ENCODE measurements at regions not wholly inside any gene's neighbourhood (a gene's known extent, or its start where the extent isn't known, plus 50 kb on each side); places are given as distances from the start of the nearest gene placed in this dataset.

- no peak for DNase-seq (ENCODE audit: low read depth)
- no peak overlapping the region for H3K4me3 ChIP-seq (ENCODE audit: low read depth, low read length)
Measured at GRCh38 chr14:98177551-98177950, 1094.4 kb downstream of the BCL11B start.

DNA sequence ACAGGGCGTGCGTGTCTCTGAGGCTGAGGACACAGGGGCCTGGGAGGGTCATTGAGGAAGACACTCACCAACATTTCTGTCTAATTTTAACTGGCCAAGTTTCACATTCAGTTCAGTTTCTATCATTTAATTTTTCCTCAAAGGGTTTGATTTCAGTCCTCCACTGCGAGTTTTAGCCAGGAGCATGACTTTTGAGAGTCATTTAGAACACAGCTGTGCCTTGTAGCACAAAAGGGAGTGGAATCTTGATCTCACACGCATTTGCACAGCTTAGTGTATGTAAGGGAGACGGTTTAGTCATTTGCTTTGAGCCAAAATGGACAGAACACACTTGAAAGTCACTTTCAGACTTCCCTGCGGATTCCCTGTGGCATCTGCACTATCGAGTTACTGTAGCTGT is 1090.8 kb downstream of the BCL11B start:
- H3K4me3 ChIP-seq (ENCODE audit: low read depth, low read length) = no peak overlapping the region
- no peak for DNase-seq (ENCODE audit: low read depth)

- DNase-seq (ENCODE audit: low read depth) = no peak
- no peak overlapping the region for H3K4me3 ChIP-seq (ENCODE audit: low read depth, low read length)
Measured at GRCh38 chr14:98181768-98182167, 1090.2 kb downstream of the BCL11B start.

DNA sequence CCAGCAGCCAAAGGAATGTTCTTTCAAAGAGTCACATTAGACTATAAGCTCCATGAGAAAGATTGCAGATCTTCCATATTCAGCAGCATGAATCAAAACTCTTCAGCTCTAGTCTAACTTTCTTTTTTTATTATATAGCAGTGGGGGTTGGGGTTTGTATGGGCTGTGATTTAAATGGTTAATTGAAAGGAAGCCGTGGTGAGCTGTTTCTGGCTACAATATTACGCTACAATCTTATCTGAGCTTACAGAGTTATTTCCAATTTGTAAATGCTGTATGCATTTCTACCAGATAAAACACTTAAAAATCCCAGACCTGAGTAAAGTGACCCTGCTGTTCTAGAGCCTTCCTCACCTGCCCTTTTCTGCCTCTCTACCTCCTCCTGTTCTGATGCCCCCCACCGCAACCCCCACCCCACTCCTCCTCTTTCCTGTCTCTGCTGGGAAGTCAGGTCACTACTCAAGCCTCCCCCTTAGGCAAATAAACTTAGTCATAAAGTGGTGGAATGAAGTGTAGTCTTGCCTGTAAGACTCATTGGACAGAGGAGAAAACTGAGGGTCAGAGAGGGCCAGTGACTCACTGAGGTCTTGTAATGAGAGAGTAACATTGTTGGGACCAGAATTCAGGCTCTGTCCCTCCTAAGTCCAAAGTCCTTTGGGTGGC is 1089.5 kb downstream of the BCL11B start:
- no peak for DNase-seq (ENCODE audit: low read depth)
- H3K4me3 ChIP-seq (ENCODE audit: low read depth, low read length) = no peak overlapping the region

GRCh38 chr14:98183556-98183955 is 1088.4 kb downstream of the BCL11B start:
- DNase-seq (ENCODE audit: low read depth) = no peak
- H3K4me3 ChIP-seq (ENCODE audit: low read depth, low read length) = no peak overlapping the region

DNA sequence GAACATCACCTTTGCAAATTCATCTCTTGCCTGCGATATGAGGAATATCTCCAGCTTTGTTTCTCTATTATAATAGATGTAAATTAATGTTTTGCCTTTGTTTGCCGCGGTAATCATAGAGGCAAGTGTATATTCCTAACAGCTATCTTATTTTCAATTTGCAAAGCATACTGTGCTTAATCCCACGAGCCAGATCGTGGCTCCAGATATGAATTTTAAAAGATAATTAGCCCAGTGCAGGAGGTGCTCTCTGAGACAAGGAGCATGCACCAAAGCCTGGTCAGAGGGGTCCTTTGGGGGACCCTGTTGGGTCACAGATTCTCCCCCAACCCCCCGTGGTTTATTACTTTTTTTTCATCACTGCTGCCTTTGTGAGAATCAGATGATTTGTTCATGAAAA is 1087.5 kb downstream of the BCL11B start:
- no peak for DNase-seq (ENCODE audit: low read depth)
- no peak overlapping the region for H3K4me3 ChIP-seq (ENCODE audit: low read depth, low read length)

DNA sequence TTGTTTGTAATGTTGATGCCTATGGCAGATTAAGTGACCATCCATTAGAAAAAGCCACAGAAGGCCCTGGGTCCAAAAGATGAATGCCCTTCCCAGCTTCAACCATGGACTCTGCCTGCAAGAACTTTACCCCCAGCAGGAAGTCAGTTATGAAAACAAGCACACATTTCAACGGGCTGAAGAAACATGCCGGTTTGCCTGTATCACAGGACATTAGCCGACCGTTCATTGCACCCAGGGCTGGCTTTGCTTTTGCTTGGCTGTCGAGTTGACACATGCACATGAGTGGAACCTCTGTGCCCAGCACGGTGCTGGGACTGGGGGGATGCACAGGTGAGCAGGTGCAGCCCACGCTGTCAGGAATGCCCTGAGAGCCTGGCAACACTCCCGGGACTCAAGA is 1087.0 kb downstream of the BCL11B start:
- H3K4me3 ChIP-seq (ENCODE audit: low read depth, low read length) = no peak overlapping the region
- DNase-seq (ENCODE audit: low read depth) = no peak

- no peak overlapping the region for H3K4me3 ChIP-seq (ENCODE audit: low read depth, low read length)
- no peak for DNase-seq (ENCODE audit: low read depth)
Measured at GRCh38 chr14:98186140-98186539, 1085.9 kb downstream of the BCL11B start.

- no peak overlapping the region for H3K4me3 ChIP-seq (ENCODE audit: low read depth, low read length)
- DNase-seq (ENCODE audit: low read depth) = no peak
Measured at GRCh38 chr14:98187281-98187680, 1084.7 kb downstream of the BCL11B start.

GRCh38 chr14:98189062-98189461 is 1082.9 kb downstream of the BCL11B start:
- no peak overlapping the region for H3K4me3 ChIP-seq (ENCODE audit: low read depth, low read length)
- DNase-seq (ENCODE audit: low read depth) = no peak

DNA sequence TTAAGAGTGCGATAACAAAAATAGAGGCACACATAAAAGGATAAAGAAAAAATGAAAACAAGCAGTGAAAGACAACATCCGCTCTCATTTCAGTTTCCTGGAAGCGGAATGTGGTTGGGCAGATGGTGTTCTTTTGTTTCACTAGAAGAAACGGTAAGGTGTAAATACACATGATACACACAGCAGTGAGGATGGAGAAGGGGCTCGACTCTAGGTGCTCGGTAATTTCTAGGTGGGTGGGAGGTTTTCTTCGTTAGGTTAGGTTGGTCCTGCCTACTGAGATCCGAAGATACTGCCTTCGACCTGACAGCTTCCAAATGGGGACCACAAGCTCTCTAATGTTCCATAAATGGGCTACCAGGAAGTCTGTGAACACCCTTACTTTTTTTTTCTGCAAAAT is 1082.5 kb downstream of the BCL11B start:
- no peak for DNase-seq (ENCODE audit: low read depth)
- H3K4me3 ChIP-seq (ENCODE audit: low read depth, low read length) = no peak overlapping the region

DNA sequence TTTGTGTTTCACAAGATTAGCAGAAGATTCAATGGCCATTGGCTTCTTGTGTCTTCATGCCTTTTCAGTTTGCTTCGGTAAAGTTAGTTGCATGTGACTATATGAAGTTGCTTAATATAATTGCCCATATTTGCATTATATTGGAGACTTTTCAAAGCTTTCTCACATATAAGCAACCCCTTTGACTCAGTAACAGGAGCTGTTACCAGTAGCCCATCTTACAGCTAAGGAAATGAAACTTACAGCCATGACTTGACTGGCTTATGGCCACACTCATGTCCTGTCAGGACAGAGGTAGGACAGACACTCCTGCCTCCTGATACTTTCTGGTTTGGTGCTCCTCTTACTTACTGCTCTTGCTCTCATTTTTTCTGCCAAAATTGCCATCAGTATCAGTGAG is 1082.1 kb downstream of the BCL11B start:
- no peak for DNase-seq (ENCODE audit: low read depth)
- no peak overlapping the region for H3K4me3 ChIP-seq (ENCODE audit: low read depth, low read length)

DNA sequence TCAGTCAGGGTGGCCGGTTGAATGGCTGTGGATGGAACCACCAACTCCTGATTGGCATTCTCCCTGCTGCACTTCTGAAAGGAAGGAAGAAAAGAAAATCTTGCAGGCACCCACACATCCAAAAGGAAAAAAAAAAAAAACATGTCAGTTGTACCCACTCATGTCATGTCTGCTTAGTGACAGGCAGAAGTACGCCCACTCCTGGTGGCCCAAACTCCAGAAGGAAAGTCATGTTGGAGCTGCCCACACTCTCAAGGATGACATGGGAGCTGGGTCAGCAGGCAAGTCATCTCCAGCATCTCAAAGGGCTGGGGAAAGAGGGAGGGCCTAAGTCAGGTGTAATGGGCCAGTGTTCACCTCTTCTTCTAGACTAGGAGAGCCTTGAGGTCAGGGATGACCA is 1079.1 kb downstream of the BCL11B start:
- H3K4me3 ChIP-seq (ENCODE audit: low read depth, low read length) = no peak overlapping the region
- DNase-seq (ENCODE audit: low read depth) = no peak

DNA sequence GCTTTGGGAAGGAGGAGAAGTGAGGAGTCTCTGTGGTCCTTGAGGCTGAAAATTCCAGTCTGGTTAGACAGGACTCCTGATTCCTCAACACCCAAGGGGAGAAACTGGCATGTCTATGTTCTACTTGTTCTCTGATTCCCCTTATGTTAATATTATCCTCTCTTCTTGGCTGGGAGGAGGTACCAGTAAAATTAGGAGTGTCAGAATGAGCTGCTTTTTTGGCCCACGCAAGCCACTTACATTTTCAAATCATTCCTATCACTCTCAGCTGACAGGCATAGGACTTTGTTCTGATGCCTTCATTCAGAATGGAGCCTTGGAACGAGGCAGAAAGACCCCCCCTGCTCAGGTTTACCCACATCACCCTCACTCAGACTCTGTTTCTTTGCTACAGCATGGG is 1077.2 kb downstream of the BCL11B start:
- H3K4me3 ChIP-seq (ENCODE audit: low read depth, low read length) = no peak overlapping the region

DNA sequence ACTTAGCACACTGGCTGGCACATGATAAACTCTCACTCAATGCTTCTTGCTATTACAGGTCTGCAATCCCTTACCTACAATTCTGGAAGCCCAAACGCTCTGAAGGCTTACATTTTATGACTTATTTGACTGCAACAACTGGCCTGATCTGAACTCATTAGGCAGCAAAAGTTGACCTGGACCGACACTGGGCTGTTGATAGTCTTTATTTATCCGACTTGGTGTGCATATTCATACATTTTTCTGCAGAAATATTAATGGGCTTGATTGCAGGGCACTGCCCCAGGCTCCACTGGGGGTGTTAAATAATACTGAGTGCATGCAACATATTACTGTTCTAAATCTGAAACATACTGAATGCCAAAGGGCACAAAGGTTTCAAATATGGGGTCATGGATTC is 1076.7 kb downstream of the BCL11B start:
- H3K4me3 ChIP-seq (ENCODE audit: low read depth, low read length) = no peak overlapping the region
- no peak for DNase-seq (ENCODE audit: low read depth)

More for the DNA sequence above, 1077.2 kb downstream of the BCL11B start:
- DNase-seq (ENCODE audit: low read depth) = no peak

DNA sequence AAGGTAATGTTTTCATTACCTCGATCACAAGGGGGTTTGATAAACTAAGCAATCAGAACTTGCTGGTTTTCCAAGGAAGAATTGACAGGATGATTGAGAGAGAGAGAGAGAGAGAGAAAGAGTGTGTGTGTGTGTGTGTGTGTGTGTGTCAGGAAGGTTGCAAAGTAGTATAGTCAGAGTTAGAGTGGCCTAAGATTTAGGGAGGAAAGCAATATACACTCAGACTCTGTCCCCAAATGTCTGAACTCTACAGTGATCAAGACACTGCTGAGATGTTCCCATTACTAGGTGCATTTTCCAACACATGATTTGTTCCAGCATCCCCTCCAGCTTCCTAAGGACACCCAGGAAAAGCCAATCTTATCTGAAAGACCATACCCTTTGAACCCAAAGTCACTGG is 1074.1 kb downstream of the BCL11B start:
- no peak overlapping the region for H3K4me3 ChIP-seq (ENCODE audit: low read depth, low read length)
- no peak for DNase-seq (ENCODE audit: low read depth)

GRCh38 chr14:98198385-98198784 is 1073.6 kb downstream of the BCL11B start:
- H3K4me3 ChIP-seq (ENCODE audit: low read depth, low read length) = no peak overlapping the region

GRCh38 chr14:98200601-98201000 is 1071.4 kb downstream of the BCL11B start:
- DNase-seq (ENCODE audit: low read depth) = no peak
- no peak overlapping the region for H3K4me3 ChIP-seq (ENCODE audit: low read depth, low read length)

More at GRCh38 chr14:98198385-98198784, 1073.6 kb downstream of the BCL11B start:
- DNase-seq (ENCODE audit: low read depth) = no peak

GRCh38 chr14:98203421-98203820 is 1068.6 kb downstream of the BCL11B start:
- DNase-seq (ENCODE audit: low read depth) = no peak
- H3K4me3 ChIP-seq (ENCODE audit: low read depth, low read length) = no peak overlapping the region

GRCh38 chr14:98204139-98204538 is 1067.9 kb downstream of the BCL11B start:
- DNase-seq (ENCODE audit: low read depth) = no peak

GRCh38 chr14:98207415-98207814 is 1064.6 kb downstream of the BCL11B start:
- no peak for DNase-seq (ENCODE audit: low read depth)
- no peak overlapping the region for H3K4me3 ChIP-seq (ENCODE audit: low read depth, low read length)

More at GRCh38 chr14:98204139-98204538, 1067.9 kb downstream of the BCL11B start:
- H3K4me3 ChIP-seq (ENCODE audit: low read depth, low read length) = no peak overlapping the region

DNA sequence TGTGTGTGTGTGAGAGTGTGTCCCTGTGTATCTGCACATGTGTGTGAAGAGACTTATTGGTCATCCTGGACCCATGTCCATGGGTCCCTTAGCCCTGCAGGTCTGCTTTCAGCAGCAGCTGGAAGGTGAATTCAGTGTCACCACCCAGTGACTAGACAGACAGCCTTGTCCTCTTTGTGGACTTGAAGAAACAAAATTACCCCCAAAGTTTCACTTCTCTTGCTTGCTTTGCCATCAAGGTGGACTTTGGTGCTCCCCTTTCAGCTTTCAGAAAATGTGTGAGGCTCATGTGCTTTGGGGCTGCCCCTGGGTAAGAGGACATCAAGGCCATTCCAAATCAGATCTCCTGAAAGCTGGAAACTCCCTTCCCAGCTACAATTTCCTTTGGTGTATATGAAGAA is 1063.8 kb downstream of the BCL11B start:
- no peak for DNase-seq (ENCODE audit: low read depth)
- no peak overlapping the region for H3K4me3 ChIP-seq (ENCODE audit: low read depth, low read length)
